EH (cell line): ENCODE measurements at regions not wholly inside any gene's neighbourhood (a gene's known extent, or its start where the extent isn't known, plus 50 kb on each side); places are given as distances from the start of the nearest gene placed in this dataset.

ENCODE experiments used
- DNase-seq: peaks from one replicate; pipeline ENCODE4 v3.0.0-alpha.2; 2015; ENCODE audit warnings: low read depth

GRCh38 chr3:70899816-70900215 is 587.4 kb upstream of the MDFIC2 start:
- peak; percentile 51 for DNase-seq

GRCh38 chr3:70890020-70890394 is 577.6 kb upstream of the MDFIC2 start:
- no peak for DNase-seq

- DNase-seq, result peak; percentile 36
These were observed 577.0 kb upstream of the MDFIC2 start for GRCh38 chr3:70889162-70890019.

- no peak for DNase-seq
These were observed 573.2 kb upstream of the MDFIC2 start for GRCh38 chr3:70885636-70886035.

GRCh38 chr3:70882104-70882503 is 569.7 kb upstream of the MDFIC2 start:
- peak; percentile 28 for DNase-seq

- no peak for DNase-seq
These were observed 568.0 kb upstream of the MDFIC2 start for GRCh38 chr3:70880421-70880820.

- DNase-seq, result no peak
These were observed 563.7 kb upstream of the MDFIC2 start for GRCh38 chr3:70876154-70876553.

GRCh38 chr3:70874196-70874595 is 561.8 kb upstream of the MDFIC2 start:
- DNase-seq, result no peak

GRCh38 chr3:70873686-70874085 is 561.2 kb upstream of the MDFIC2 start:
- DNase-seq, result no peak

GRCh38 chr3:70871909-70872656 is 559.6 kb upstream of the MDFIC2 start:
- peak; percentile 97 for DNase-seq

GRCh38 chr3:70870576-70870975 is 558.1 kb upstream of the MDFIC2 start:
- DNase-seq, result no peak

- no peak for DNase-seq
These were observed 556.1 kb upstream of the MDFIC2 start for GRCh38 chr3:70868561-70868960.

- no peak for DNase-seq
These were observed 550.6 kb upstream of the MDFIC2 start for GRCh38 chr3:70863049-70863448.

- peak; percentile 78 for DNase-seq
These were observed 549.4 kb upstream of the MDFIC2 start for GRCh38 chr3:70861855-70862254.

- DNase-seq, result peak; percentile 88
These were observed 548.8 kb upstream of the MDFIC2 start for GRCh38 chr3:70861234-70861633.

- no peak for DNase-seq
These were observed 545.5 kb upstream of the MDFIC2 start for GRCh38 chr3:70857916-70858315.

GRCh38 chr3:70856414-70857162 is 544.1 kb upstream of the MDFIC2 start:
- peak; percentile 89 for DNase-seq

GRCh38 chr3:70855149-70855548 is 542.7 kb upstream of the MDFIC2 start:
- no peak for DNase-seq

- DNase-seq, result peak; percentile 48
These were observed 541.7 kb upstream of the MDFIC2 start for GRCh38 chr3:70854108-70854507.

GRCh38 chr3:70853161-70853944 is 540.9 kb upstream of the MDFIC2 start:
- peak; percentile 80 for DNase-seq

GRCh38 chr3:70849911-70850699 is 537.7 kb upstream of the MDFIC2 start:
- peak; percentile 97 for DNase-seq
